GM10266 (cell line): ENCODE measurements at regions not wholly inside any gene's neighbourhood (a gene's known extent, or its start where the extent isn't known, plus 50 kb on each side); places are given as distances from the start of the nearest gene placed in this dataset.

Experiments used
- DNase-seq: peaks from one replicate; pipeline ENCODE4 v3.0.0; 2012; ENCODE audit errors: extremely low spot score
- CTCF ChIP-seq: IDR thresholded peaks from 2 replicates; pipeline ENCODE4 v1.5.1; 2012; ENCODE audit warnings: mild to moderate bottlenecking, low read depth; ENCODE audit not compliant: control insufficient read depth, insufficient read depth; ENCODE audit errors: missing control alignments

GRCh38 chr11:134640971-134641968 lies 229.2 kb upstream of the B3GAT1 start:
- DNase-seq = no peak
- no peak for TF ChIP-seq CTCF

GRCh38 chr11:134640536-134640935 lies 228.5 kb upstream of the B3GAT1 start:
- TF ChIP-seq CTCF = no peak
- DNase-seq = no peak

- no peak for DNase-seq
- no peak for TF ChIP-seq CTCF
Observed at GRCh38 chr11:134639586-134640330, 227.7 kb upstream of the B3GAT1 start.

GRCh38 chr11:134638796-134639430 lies 226.9 kb upstream of the B3GAT1 start:
- DNase-seq = no peak

GRCh38 chr11:134637091-134638015 lies 225.3 kb upstream of the B3GAT1 start:
- DNase-seq = no peak
- no peak for TF ChIP-seq CTCF

More at GRCh38 chr11:134638796-134639430, 226.9 kb upstream of the B3GAT1 start:
- TF ChIP-seq CTCF = no peak

GRCh38 chr11:134636071-134636470 lies 224.0 kb upstream of the B3GAT1 start:
- TF ChIP-seq CTCF = no peak

More at GRCh38 chr11:134636071-134636470, 224.0 kb upstream of the B3GAT1 start:
- DNase-seq = no peak
